ENCODE measurements at regions not wholly inside any gene's neighbourhood (a gene's known extent, or its start where the extent isn't known, plus 50 kb on each side); places are given as distances from the start of the nearest gene placed in this dataset.

GRCh38 chr1:232225336-232226131, 404.4 kb downstream of the SIPA1L2 start:
- no peak for DNase-seq

GRCh38 chr1:232223887-232224286, 406.0 kb downstream of the SIPA1L2 start:
- no peak for DNase-seq

DNA sequence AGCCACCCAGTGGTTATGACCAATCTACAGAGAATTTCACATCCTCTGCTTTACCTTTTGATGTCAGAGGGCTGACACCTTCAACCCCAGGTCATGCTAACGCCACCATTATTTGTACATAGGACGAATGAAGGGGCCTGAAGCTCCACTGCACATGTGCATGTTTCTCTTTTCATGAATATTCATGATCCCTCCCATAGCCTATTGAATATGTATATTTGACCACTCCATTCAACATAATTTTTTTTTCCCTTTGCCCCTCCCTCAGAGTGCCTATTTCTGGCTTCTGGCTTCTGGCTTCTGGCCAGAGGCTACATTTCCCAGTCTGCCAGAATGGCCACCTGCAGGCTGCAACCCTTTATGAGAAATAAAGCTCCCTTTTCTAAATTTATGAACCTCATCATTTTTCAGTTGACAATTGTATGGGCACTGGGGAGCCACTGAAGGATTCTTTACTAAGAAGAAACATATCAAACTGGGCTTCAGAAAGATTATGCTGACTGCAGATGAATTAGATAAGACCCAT, 406.7 kb downstream of the SIPA1L2 start:
- DNase-seq = no peak

DNA sequence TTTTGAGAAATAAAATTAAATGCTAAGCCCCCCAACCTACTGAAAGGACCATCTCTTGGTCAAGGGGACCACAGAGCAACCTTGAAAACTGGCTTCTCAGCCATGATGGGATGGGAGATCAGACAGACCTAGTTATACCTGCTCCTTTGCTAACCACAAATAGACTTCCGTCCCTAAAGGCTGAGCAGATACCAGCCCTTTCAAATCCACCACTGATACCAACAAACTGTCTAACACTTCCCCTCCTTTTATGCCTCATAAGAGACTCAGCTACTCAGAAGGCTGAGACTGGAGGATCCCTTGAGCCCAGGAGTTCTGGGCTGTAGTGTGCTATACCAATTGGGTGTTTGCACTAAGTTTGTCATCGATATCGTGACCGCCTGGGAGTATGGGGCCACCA, 407.3 kb downstream of the SIPA1L2 start:
- no peak for DNase-seq

DNA sequence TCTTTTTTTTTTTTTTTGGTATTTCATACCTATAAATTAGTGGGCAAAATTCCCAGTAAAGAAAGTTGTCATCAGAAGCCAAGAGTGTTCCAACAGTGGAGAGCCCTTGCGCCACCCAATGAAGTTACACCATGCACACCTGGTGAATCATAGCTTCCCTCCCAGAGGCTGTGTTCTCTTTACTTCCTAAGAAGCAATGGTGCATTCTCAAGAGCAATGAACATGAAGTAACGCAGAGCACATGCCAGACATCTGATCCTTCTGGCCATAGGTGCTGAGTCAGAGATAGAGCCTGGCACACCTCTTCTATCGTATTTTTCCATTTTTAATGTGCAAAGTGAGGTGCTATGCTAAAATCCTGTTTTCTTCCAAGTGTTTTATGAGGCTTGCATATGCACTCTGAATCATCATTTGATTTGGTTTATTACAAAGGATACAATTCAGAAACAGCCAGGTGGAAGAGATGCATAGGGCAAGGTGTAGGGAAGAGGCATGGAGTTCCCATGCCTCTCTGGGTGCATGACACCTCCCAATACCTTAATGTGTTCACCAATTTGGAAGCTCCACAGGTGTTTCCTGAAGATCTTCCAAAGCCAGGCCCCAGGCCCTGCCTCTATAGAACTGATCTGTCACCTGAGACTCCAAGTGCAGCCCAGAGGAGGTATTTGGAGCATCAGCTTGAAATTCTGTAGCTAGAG, 408.0 kb downstream of the SIPA1L2 start:
- no peak for DNase-seq

DNA sequence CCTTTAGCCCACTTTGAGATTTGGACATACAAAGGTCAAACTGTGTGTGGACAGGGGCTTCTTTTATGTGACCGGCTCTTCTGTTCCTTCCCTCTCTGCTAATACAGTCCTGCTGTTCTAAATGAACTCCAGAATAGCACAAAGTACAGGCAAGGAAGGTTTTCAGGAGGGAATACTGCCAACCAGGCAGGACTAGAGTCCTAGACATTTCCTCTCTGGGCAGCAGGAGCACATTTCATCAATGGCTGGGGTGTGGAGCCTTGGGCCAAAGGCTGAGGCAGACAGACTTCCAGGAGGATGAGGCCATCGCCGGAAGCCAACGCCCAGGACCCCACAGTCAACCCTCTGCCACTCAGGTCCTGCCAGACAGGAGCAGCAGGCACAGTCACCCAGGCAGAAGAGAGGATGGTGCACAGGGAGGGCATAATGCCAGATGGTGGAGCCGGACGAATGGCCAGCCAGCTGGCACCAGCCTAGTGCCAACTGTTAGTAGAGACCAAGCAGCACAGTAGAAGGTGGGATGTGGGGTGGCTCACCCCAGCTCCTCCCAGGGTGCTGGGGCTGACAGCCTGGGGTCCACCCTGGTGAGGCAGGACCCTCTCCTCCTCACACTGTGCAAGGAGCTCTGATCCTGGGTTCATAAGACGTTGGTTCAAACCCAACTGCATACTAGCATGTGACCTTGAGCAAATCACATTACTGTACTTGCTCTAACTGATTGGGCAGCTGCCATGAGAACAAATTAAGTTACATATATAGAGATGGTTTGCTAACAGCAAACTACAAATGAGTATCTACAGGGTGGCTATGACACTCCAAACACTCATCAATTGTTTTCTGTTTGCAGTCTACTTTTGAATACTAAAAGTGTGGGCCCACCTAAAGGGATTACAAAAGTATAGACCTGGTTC, 410.7 kb downstream of the SIPA1L2 start:
- DNase-seq = no peak

DNA sequence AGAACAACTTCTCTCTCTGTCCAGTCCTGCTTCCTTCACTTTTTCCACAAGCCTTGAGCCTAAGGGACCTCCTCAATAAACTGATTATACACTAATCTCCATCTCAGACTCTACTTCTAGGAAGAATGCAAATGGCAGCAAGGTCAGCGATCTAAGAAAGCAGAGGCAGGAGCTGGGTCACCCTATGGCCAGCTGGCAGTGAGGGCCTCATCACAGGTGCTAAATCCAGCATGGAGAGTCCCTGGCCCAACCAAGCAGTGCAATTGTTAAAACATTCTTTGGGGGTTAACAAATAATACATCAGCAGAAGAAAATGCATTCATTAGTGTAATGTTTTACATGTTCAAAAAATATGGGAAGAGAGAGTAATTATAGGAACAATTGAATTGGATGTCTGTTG, 416.0 kb downstream of the SIPA1L2 start:
- DNase-seq = no peak

DNA sequence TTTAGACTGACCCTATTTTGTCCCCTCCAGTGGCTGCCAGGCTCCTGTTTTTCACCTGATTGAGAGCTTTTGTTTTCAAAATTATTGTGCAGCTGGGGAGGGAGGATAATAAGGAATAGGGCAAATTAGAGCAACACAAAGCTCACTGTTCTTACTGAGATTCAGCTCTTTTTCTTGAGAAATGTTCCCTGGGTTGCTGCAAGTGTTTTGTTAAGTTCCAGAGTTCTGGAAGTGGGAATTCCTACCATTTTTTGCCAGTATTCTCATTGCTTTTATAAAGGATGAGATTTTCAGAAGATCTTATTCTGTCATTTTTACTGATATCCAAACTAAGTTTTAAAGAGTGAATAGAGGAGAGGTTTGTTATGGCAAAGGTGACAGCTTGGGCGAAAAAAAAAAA, 417.7 kb downstream of the SIPA1L2 start:
- no peak for DNase-seq

DNA sequence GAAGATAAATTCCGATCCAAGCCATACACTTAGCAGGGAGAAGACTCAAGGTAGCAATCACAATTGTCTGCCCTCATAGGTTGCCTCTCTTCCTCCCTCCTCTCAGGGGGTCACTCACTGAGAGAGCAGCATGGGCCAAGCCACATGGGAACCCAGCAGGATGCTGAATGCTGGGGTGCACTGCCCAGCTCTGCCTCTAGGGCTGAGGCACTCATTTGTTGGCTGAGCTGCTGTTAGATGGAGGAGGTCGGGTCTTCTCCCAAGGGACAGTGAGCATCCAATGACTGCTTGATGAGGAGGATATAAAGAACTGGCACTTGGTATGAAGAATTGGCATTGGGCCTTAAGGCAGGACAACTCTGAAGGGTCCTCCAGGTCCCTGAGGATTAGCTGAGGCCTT, 418.8 kb downstream of the SIPA1L2 start:
- DNase-seq = no peak

GRCh38 chr1:232209357-232209756, 420.6 kb downstream of the SIPA1L2 start:
- DNase-seq = no peak

- no peak for DNase-seq
Observed at GRCh38 chr1:232207073-232207866, 422.7 kb downstream of the SIPA1L2 start.

GRCh38 chr1:232204269-232204668, 425.7 kb downstream of the SIPA1L2 start:
- DNase-seq = no peak

DNA sequence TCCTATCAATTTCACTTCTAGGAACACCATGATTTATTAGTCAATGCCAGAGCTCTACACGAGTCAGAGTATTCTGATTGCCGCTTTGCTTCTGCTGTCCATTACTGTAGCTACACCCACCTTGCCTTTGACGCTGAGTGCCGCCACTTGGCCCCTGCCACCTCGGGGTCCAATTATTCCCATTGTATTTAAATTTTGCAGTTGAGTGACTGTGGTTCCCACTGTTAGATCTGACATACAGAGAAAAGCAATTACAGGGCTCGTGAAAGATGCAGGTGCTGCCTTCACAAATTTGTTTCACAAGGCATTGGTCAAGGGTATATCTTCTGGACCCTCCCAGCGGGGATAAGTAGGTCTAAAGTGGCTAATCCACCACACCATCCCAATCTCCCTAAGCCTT, 428.9 kb downstream of the SIPA1L2 start:
- no peak for DNase-seq

DNA sequence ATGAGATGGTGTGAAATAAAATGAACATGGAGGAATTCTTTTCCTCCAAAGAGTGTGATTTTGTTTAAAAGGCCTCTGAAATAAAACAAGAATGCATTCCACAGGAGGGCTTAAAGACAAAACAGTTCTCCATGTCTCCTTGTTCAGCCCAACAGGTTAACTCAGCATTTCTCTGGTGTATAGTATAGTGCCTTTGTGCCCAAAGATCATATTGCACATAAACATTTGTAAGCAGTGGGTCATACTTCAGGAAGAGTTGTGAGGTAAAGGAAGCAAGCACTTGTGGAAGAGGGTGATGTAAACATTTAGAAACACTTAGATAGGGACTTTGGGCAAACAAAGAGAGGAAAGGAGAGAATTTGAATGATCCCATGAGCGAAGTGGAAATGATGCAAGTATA, 433.9 kb downstream of the SIPA1L2 start:
- no peak for DNase-seq

GRCh38 chr1:232194424-232194823, 435.5 kb downstream of the SIPA1L2 start:
- no peak for DNase-seq

GRCh38 chr1:232193451-232193783, 436.5 kb downstream of the SIPA1L2 start:
- DNase-seq = no peak

DNA sequence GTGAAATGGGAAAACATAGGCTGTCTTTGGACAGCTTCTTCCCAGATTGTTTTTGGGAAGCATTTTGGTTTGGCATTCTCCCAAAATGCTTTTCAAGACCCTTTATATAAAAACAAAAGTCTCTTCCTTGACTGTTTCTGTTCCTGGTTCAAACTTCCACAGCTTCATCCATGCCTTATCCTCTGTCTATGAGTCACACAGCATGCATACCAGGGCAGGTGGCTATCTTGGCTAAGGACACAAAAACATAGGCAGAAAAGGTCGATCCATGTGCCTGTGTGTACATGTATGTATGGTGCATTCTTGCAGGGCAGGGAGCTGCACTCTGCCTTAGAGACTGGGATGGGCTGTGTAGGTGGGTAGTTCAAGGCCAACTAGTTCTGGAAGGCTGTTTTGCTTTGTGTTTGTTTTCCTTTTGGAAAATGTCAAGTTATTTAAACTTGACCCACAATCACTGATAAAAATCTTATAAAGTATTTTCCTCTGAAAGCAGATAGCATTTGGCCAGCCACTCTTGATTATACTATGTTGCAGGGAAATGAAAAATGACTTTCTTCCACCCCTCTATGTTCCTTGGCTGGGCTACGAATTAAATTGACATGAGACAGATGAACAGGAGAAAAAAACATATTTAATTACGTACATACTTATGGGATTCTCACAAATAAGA, 437.0 kb downstream of the SIPA1L2 start:
- no peak for DNase-seq

GRCh38 chr1:232191560-232191959, 438.4 kb downstream of the SIPA1L2 start:
- DNase-seq = no peak

DNA sequence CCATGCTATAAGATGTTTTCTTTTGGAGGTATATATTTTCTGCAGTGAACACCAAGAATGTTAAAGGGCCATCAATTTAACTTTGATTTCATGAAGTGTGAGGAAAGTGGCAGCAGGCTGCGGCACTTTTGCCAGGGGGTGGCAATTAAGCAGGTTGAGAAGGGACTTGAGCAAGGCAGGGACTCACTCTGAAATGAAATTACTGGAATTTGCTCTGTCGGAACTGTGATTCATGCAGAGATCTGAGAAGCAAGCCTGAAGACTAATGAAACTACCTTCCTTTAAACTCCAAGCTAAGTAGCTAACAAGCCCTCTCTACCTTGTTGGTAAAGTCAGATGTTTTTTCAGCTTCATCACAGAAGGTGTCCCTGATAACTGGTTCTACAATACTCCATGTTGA, 441.6 kb downstream of the SIPA1L2 start:
- DNase-seq = no peak

- DNase-seq = no peak
Observed at GRCh38 chr1:232186931-232187330, 443.0 kb downstream of the SIPA1L2 start.

GRCh38 chr1:232184561-232185530, 445.1 kb downstream of the SIPA1L2 start:
- DNase-seq = peak; percentile 7 to 33 (median 24)

All from suppressor macrophage treated with lipopolysaccharide for 1 hour (primary cell).